WTC11 (cell line): ENCODE measurements at regions not wholly inside any gene's neighbourhood (a gene's known extent, or its start where the extent isn't known, plus 50 kb on each side); places are given as distances from the start of the nearest gene placed in this dataset.

Source experiments
- ATAC-seq: fragments of 200-7000 bp; cut with Tn5 transposase; 2 replicates; pipeline ENCODE4 v1.10.0; 2021; ENCODE audit warnings: mild to moderate bottlenecking, moderate library complexity
- CTCF ChIA-PET: fragments of 300-600 bp; sonication (Branson Sonifier 250); formaldehyde crosslinking; loops from one replicate; lab custom pipeline; 2021; ENCODE audit warnings: antibody characterized with exemption; lab: Charles Lee
- POLR2A ChIA-PET: fragments of 350-600 bp; sonication (Branson Sonifier 250); formaldehyde crosslinking; loops from one replicate; lab custom pipeline; 2021; ENCODE audit warnings: antibody characterized with exemption; lab: Charles Lee
- DNase-seq: peaks from one replicate; pipeline ENCODE4 v3.0.0; 2021; ENCODE audit warnings: low spot score
- H3K27ac Mint-ChIP-seq: 2 replicates; pipeline ENCODE4 v1.8.0; 2021; ENCODE audit warnings: mixed read lengths
- H3K27me3 Mint-ChIP-seq: 2 replicates; pipeline ENCODE4 v1.8.0; 2021; ENCODE audit warnings: low read depth, mild to moderate bottlenecking, moderate library complexity, mixed read lengths
- H3K36me3 Mint-ChIP-seq: 2 replicates; pipeline ENCODE4 v1.8.0; 2021; ENCODE audit warnings: mixed read lengths
- H3K4me1 Mint-ChIP-seq: 2 replicates; pipeline ENCODE4 v1.8.0; 2022; ENCODE audit warnings: mixed read lengths
- H3K4me3 Mint-ChIP-seq: 2 replicates; pipeline ENCODE4 v1.8.0; 2021; ENCODE audit warnings: mild to moderate bottlenecking, moderate library complexity, mixed read lengths
- H3K9me3 Mint-ChIP-seq: 2 replicates; pipeline ENCODE4 v1.8.0; 2021; ENCODE audit warnings: mixed read lengths
- CREB1 ChIP-seq: sonication (generic); formaldehyde crosslinking; IDR thresholded peaks from 2 replicates; pipeline ENCODE4 v1.8.0; 2023; ENCODE audit warnings: mild to moderate bottlenecking, missing genetic modification reagents
- CTCF ChIP-seq: fragments of 200-600 bp; IDR thresholded peaks from 2 replicates; pipeline ENCODE4 v1.8.0; 2022; ENCODE audit warnings: antibody characterized with exemption
- E2F1 ChIP-seq: sonication (generic); formaldehyde crosslinking; IDR thresholded peaks from 2 replicates; pipeline ENCODE4 v1.8.0; 2022; ENCODE audit warnings: mild to moderate bottlenecking, missing genetic modification reagents
- E2F5 ChIP-seq: sonication (generic); formaldehyde crosslinking; IDR thresholded peaks from 2 replicates; pipeline ENCODE4 v1.8.1; 2022; ENCODE audit warnings: mild to moderate bottlenecking, moderate library complexity, missing genetic modification reagents
- EMX1 ChIP-seq: fragments of 250-450 bp; sonication (Bioruptor Pico); IDR thresholded peaks from 2 replicates; pipeline ENCODE4 v1.8.0; 2021; ENCODE audit warnings: mild to moderate bottlenecking
- ERG ChIP-seq: fragments of 250-450 bp; sonication (Bioruptor Pico); IDR thresholded peaks from 2 replicates; pipeline ENCODE4 v1.8.0; 2021; ENCODE audit warnings: mild to moderate bottlenecking
- ETV6 ChIP-seq: sonication (generic); formaldehyde crosslinking; IDR thresholded peaks from 2 replicates; pipeline ENCODE4 v1.8.1; 2022; ENCODE audit warnings: mild to moderate bottlenecking, missing genetic modification reagents
- FOXJ3 ChIP-seq: sonication (generic); formaldehyde crosslinking; IDR thresholded peaks from 2 replicates; pipeline ENCODE4 v1.9.0; 2021; ENCODE audit warnings: missing genetic modification reagents, mild to moderate bottlenecking, borderline replicate concordance
- GABPB1 ChIP-seq: sonication (generic); formaldehyde crosslinking; IDR thresholded peaks from 2 replicates; pipeline ENCODE4 v1.8.1; 2023; ENCODE audit warnings: mild to moderate bottlenecking, missing genetic modification reagents
- JAZF1 ChIP-seq: fragments of 250-450 bp; sonication (Bioruptor Pico); IDR thresholded peaks from 2 replicates; pipeline ENCODE4 v1.9.0; 2021; ENCODE audit warnings: moderate library complexity, mild to moderate bottlenecking, inconsistent platforms
- NFE2L1 ChIP-seq: sonication (generic); formaldehyde crosslinking; IDR thresholded peaks from 2 replicates; pipeline ENCODE4 v1.8.1; 2023; ENCODE audit warnings: missing genetic modification reagents
- OVOL2 ChIP-seq: fragments of 250-450 bp; sonication (Bioruptor Pico); IDR thresholded peaks from 2 replicates; pipeline ENCODE4 v1.9.0; 2021; ENCODE audit warnings: mild to moderate bottlenecking, borderline replicate concordance
- SMAD3 ChIP-seq: sonication (generic); formaldehyde crosslinking; IDR thresholded peaks from 2 replicates; pipeline ENCODE4 v1.8.0; 2022; ENCODE audit warnings: missing genetic modification reagents, mild to moderate bottlenecking, borderline replicate concordance
- SOX15 ChIP-seq: fragments of 250-450 bp; sonication (Bioruptor Pico); IDR thresholded peaks from 2 replicates; pipeline ENCODE4 v1.9.0; 2021; ENCODE audit warnings: mild to moderate bottlenecking
- TEAD4 ChIP-seq: sonication (generic); formaldehyde crosslinking; IDR thresholded peaks from 2 replicates; pipeline ENCODE4 v1.8.0; 2022; ENCODE audit warnings: mild to moderate bottlenecking, missing genetic modification reagents
- TP53 ChIP-seq: sonication (generic); formaldehyde crosslinking; IDR thresholded peaks from 2 replicates; pipeline ENCODE4 v1.8.1; 2023; ENCODE audit warnings: mild to moderate bottlenecking, missing genetic modification reagents
- ZNF121 ChIP-seq: sonication (generic); formaldehyde crosslinking; IDR thresholded peaks from 2 replicates; pipeline ENCODE4 v1.8.0; 2023; ENCODE audit warnings: missing genetic modification reagents
- ZNF138 ChIP-seq: sonication (generic); formaldehyde crosslinking; conservative IDR thresholded peaks from 2 replicates; pipeline ENCODE4 v1.8.1; 2022; ENCODE audit warnings: mild to moderate bottlenecking, moderate library complexity, missing genetic modification reagents
- ZNF281 ChIP-seq: sonication (generic); formaldehyde crosslinking; IDR thresholded peaks from 2 replicates; pipeline ENCODE4 v1.8.0; 2023; ENCODE audit warnings: mild to moderate bottlenecking, missing genetic modification reagents
- ZNF416 ChIP-seq: fragments of 250-450 bp; sonication (Bioruptor Pico); IDR thresholded peaks from 2 replicates; pipeline ENCODE4 v1.9.0; 2021; ENCODE audit warnings: mild to moderate bottlenecking, inconsistent platforms
- ZNF425 ChIP-seq: fragments of 250-450 bp; sonication (Bioruptor Pico); conservative IDR thresholded peaks from 2 replicates; pipeline ENCODE4 v1.9.0; 2021; ENCODE audit warnings: mild to moderate bottlenecking
- ZNF532 ChIP-seq: fragments of 250-450 bp; sonication (Bioruptor Pico); IDR thresholded peaks from 2 replicates; pipeline ENCODE4 v1.9.0; 2021; ENCODE audit warnings: mild to moderate bottlenecking, borderline replicate concordance
- ZNF671 ChIP-seq: fragments of 250-450 bp; sonication (Bioruptor Pico); IDR thresholded peaks from 2 replicates; pipeline ENCODE4 v1.8.0; 2021; ENCODE audit warnings: mild to moderate bottlenecking

GRCh38 chr15:87579537-87579936 lies 677.0 kb downstream of the NTRK3 start:
- ChIA-PET CTCF (no interaction called here), POLR2A (no interaction called here)
- H3K27ac Mint-ChIP-seq, result no peak overlapping the region
- H3K9me3 Mint-ChIP-seq, result 0 out of 2 replicates have a peak, but pooled peaks cover 3% of the 10 kb centered on the region
- no peaks in the 10 kb centered on the region for H3K27me3 Mint-ChIP-seq
- ATAC-seq (no peak), DNase-seq (no peak)
- H3K4me3 Mint-ChIP-seq, result no peak overlapping the region
- no peaks in the 10 kb centered on the region for H3K36me3 Mint-ChIP-seq
- H3K4me1 Mint-ChIP-seq, result no peaks in the 10 kb centered on the region
- TF ChIP-seq TEAD4 (CRISPR knock-in tag) (no peak), OVOL2 (CRISPR knock-in tag) (no peak), FOXJ3 (no peak), ZNF425 (CRISPR knock-in tag) (no peak), JAZF1 (no peak), GABPB1 (CRISPR knock-in tag) (no peak), SOX15 (no peak), TP53 (CRISPR knock-in tag) (no peak)

- no peak overlapping the region for H3K4me3 Mint-ChIP-seq
- DNase-seq, result no peak
- ChIA-PET POLR2A (no interaction called here), CTCF (no interaction called here)
- H3K27ac Mint-ChIP-seq, result no peak overlapping the region
- ATAC-seq, result no peak
- no peaks in the 10 kb centered on the region for H3K4me1 Mint-ChIP-seq
- TF ChIP-seq E2F5 (CRISPR knock-in tag) (no peak), EMX1 (no peak), ETV6 (CRISPR knock-in tag) (no peak), ZNF281 (CRISPR knock-in tag) (no peak), NFE2L1 (no peak), CTCF (no peak), ZNF121 (no peak), SMAD3 (CRISPR knock-in tag) (no peak), ZNF416 (CRISPR knock-in tag) (no peak), ERG (CRISPR knock-in tag) (no peak), ZNF532 (no peak), CREB1 (CRISPR knock-in tag) (no peak), GABPB1 (CRISPR knock-in tag) (no peak), ZNF138 (CRISPR knock-in tag) (no peak), ZNF671 (CRISPR knock-in tag) (no peak), E2F1 (CRISPR knock-in tag) (no peak)
- H3K9me3 Mint-ChIP-seq, result 0 out of 2 replicates have a peak, but pooled peaks cover 3% of the 10 kb centered on the region
- H3K36me3 Mint-ChIP-seq, result no peaks in the 10 kb centered on the region
- H3K27me3 Mint-ChIP-seq, result no peaks in the 10 kb centered on the region
Observed at GRCh38 chr15:87578776-87579175, 677.8 kb downstream of the NTRK3 start.
